SK-N-SH (cell line): ENCODE measurements at regions not wholly inside any gene's neighbourhood (a gene's known extent, or its start where the extent isn't known, plus 50 kb on each side); places are given as distances from the start of the nearest gene placed in this dataset.

ENCODE experiments used
- CTCF ChIA-PET: fragments of 300-600, 350-600 bp; formaldehyde crosslinking; extraction: SDS; loops from one replicate; lab custom pipeline; 2021; lab: Yijun Ruan, JAX
- POLR2A ChIA-PET: fragments of 350-600 bp; sonication (Branson Sonifier 250); formaldehyde crosslinking; extraction: SDS; loops from one replicate; lab custom pipeline; 2020; ENCODE audit warnings: antibody characterized with exemption, inconsistent platforms; lab: Yijun Ruan, JAX
- DNase-seq: peaks from one replicate; pipeline ENCODE4 v3.0.0; 2012
- H2AFZ ChIP-seq: fragments of 200-600 bp; sonication (generic); 2 replicates; pipeline ENCODE4 v1.8.1; 2016; ENCODE audit warnings: antibody characterized with exemption, mild to moderate bottlenecking, low read depth
- H3F3A ChIP-seq: fragments of 200-600 bp; sonication (generic); replicated peaks from 2 replicates; pipeline ENCODE3; 2016; ENCODE audit warnings: antibody characterized with exemption, mild to moderate bottlenecking; ENCODE audit not compliant: insufficient read depth
- H3K27ac ChIP-seq, 2 experiments: fragments of 200-500 bp in 1 of 2; fragments of 200-600 bp in 1 of 2; sonication (Bioruptor generic) in 1 of 2; sonication (generic), shearing (Covaris generic) in 1 of 2; 2 replicates each; pipeline versions ENCODE4 v1.5.1 to v1.6.1; 2014 to 2016; ENCODE audit warnings: low read depth in 2 of 2, inconsistent platforms in 1 of 2, low read length in 1 of 2, mild to moderate bottlenecking in 1 of 2, mixed read lengths in 1 of 2
- H3K27me3 ChIP-seq: fragments of 200-600 bp; sonication (generic), shearing (Covaris generic); 2 replicates; pipeline ENCODE4 v1.6.1; 2016; ENCODE audit warnings: mixed run types; ENCODE audit not compliant: insufficient read depth
- H3K36me3 ChIP-seq, 2 experiments: fragments of 200-500 bp in 1 of 2; fragments of 200-600 bp in 1 of 2; sonication (Bioruptor generic) in 1 of 2; sonication (generic) in 1 of 2; replicated peaks in 1 of 2; 2 replicates each; pipeline versions ENCODE3 to v1.5.1; 2014 to 2016; ENCODE audit warnings: low read length in 1 of 2, mild to moderate bottlenecking in 1 of 2; ENCODE audit not compliant: insufficient read depth in 2 of 2, control insufficient read depth in 1 of 2
- H3K4me1 ChIP-seq, 2 experiments: fragments of 200-500 bp in 1 of 2; fragments of 200-600 bp in 1 of 2; sonication (Bioruptor generic) in 1 of 2; sonication (generic), shearing (Covaris generic) in 1 of 2; 2 replicates each; pipeline versions ENCODE4 v1.5.1 to v1.6.1; 2014 to 2016; ENCODE audit warnings: low read depth in 1 of 2, low read length in 1 of 2, mixed run types in 1 of 2; ENCODE audit not compliant: insufficient read depth in 2 of 2, control insufficient read depth in 1 of 2
- H3K4me2 ChIP-seq: fragments of 200-600 bp; sonication (generic), shearing (Covaris generic); 2 replicates; pipeline ENCODE4 v1.6.1; 2017; ENCODE audit warnings: mixed run types
- H3K4me3 ChIP-seq, 2 experiments: fragments of 200-500 bp in 1 of 2; fragments of 200-600 bp in 1 of 2; sonication (Bioruptor generic) in 1 of 2; sonication (generic), shearing (Covaris generic) in 1 of 2; 2 replicates each; pipeline versions ENCODE4 v1.5.1 to v1.8.1; 2014 to 2016; ENCODE audit warnings: low read depth in 2 of 2, inconsistent platforms in 1 of 2, low read length in 1 of 2, mild to moderate bottlenecking in 1 of 2, mixed read lengths in 1 of 2, moderate library complexity in 1 of 2
- H3K79me2 ChIP-seq: fragments of 200-600 bp; sonication (generic); 2 replicates; pipeline ENCODE4 v1.8.1; 2017; ENCODE audit warnings: mild to moderate bottlenecking; ENCODE audit not compliant: insufficient read depth
- H3K9ac ChIP-seq: fragments of 200-600 bp; sonication (generic); 2 replicates; pipeline ENCODE4 v1.6.1; 2017; ENCODE audit warnings: mixed run types
- H3K9me2 ChIP-seq: fragments of 200-600 bp; sonication (generic); 2 replicates; pipeline ENCODE4 v1.6.1; 2017; ENCODE audit warnings: mixed run types
- H3K9me3 ChIP-seq: fragments of 200-600 bp; sonication (generic); 2 replicates; pipeline ENCODE4 v1.6.1; 2017; ENCODE audit warnings: mixed run types, mild to moderate bottlenecking, moderate library complexity
- H4K20me1 ChIP-seq: fragments of 200-600 bp; sonication (generic); 2 replicates; pipeline ENCODE4 v1.6.1; 2017; ENCODE audit warnings: mild to moderate bottlenecking, mixed run types; ENCODE audit not compliant: insufficient read depth
- EZH2phosphoT487 ChIP-seq: fragments of 200-600 bp; sonication (generic); IDR thresholded peaks from 2 replicates; pipeline ENCODE4 v1.6.1; 2017; ENCODE audit warnings: low read depth, mixed run types, mild to moderate bottlenecking, antibody characterized with exemption, moderate library complexity, borderline replicate concordance
- FOXM1 ChIP-seq: IDR thresholded peaks from 2 replicates; pipeline ENCODE4 v1.4.0; 2012; ENCODE audit warnings: low read depth, mild to moderate bottlenecking
- GATA2 ChIP-seq: sonication (generic); formaldehyde crosslinking; IDR thresholded peaks from 2 replicates; pipeline ENCODE4 v1.5.0; 2020; ENCODE audit warnings: mild to moderate bottlenecking, missing genetic modification reagents
- JUND ChIP-seq: IDR thresholded peaks from 2 replicates; pipeline ENCODE4 v1.4.0; 2012
- NFIC ChIP-seq: IDR thresholded peaks from 2 replicates; pipeline ENCODE4 v1.4.0; 2012; ENCODE audit warnings: borderline replicate concordance
- NRF1 ChIP-seq: IDR thresholded peaks from 2 replicates; pipeline ENCODE4 v1.6.1; 2012; ENCODE audit warnings: low read depth, mild to moderate bottlenecking, low read length
- RAD21 ChIP-seq: IDR thresholded peaks from 2 replicates; pipeline ENCODE4 v1.6.1; 2012; ENCODE audit warnings: mild to moderate bottlenecking, low read length
- RCOR1 ChIP-seq: fragments of 150-350 bp; IDR thresholded peaks from 2 replicates; pipeline ENCODE4 v1.6.1; 2017; ENCODE audit warnings: antibody characterized with exemption, low read length
- RFX5 ChIP-seq: IDR thresholded peaks from 2 replicates; pipeline ENCODE4 v1.6.1; 2012; ENCODE audit warnings: mild to moderate bottlenecking, improper control_type of control experiment, low read length
- RXRA ChIP-seq: IDR thresholded peaks from 2 replicates; pipeline ENCODE4 v1.4.0; 2012; ENCODE audit warnings: low read depth, mild to moderate bottlenecking, borderline replicate concordance
- TAF1 ChIP-seq: IDR thresholded peaks from 2 replicates; pipeline ENCODE4 v1.6.1; 2012; ENCODE audit warnings: low read depth, mild to moderate bottlenecking, low read length, moderate library complexity, borderline replicate concordance
- TCF12 ChIP-seq: IDR thresholded peaks from 2 replicates; pipeline ENCODE4 v1.4.0; 2012
- TEAD4 ChIP-seq: IDR thresholded peaks from 2 replicates; pipeline ENCODE4 v1.4.0; 2012; ENCODE audit warnings: mild to moderate bottlenecking, borderline replicate concordance; ENCODE audit not compliant: insufficient read depth
- USF2 ChIP-seq: fragments of 150-350 bp; IDR thresholded peaks from 2 replicates; pipeline ENCODE4 v1.6.1; 2017; ENCODE audit warnings: antibody characterized with exemption, low read length, low read depth, borderline replicate concordance
- YY1 ChIP-seq: IDR thresholded peaks from 2 replicates; pipeline ENCODE4 v1.4.0; 2012; ENCODE audit warnings: low read depth, mild to moderate bottlenecking
- ZBTB33 ChIP-seq: IDR thresholded peaks from 2 replicates; pipeline ENCODE4 v1.4.0; 2012; ENCODE audit warnings: low read depth, borderline replicate concordance
- WGBS: methylation state at CpG from one replicate; pipeline ENCODE4 v1.1.6; 2017; ENCODE audit warnings: low lambda C conversion rate; 5-methylcytosine and 5-hydroxymethylcytosine counted together
- TF ChIP-seq, protein P1 (sequence below): IDR thresholded peaks from 2 replicates; pipeline ENCODE4 v1.6.1; 2012; ENCODE audit warnings: mild to moderate bottlenecking, low read depth, low read length, moderate library complexity
- TF ChIP-seq, protein P2 (sequence below): IDR thresholded peaks from 2 replicates; pipeline ENCODE4; 2012

DNA sequence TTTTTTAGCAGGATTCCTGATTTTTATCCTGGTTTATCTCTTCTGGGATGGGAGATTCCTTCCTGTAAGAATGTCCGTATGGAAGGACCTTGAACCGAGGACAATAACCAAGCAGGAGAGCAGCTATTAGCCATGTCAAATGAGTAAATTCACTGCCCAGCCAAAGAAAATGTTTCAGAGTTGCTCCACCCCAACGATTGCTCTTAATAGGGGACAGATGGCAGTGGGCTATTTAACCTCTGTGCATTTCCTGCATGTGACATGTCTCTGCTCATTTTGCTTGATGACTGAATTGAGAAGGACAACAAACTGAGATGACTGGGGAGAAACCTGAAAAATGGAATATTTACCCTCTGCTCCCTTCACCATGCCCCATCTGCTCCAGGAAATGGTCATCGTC, 479.9 kb upstream of the ZNF462 start:
- no peak overlapping the region for H3K9ac ChIP-seq
- H3K36me3 ChIP-seq, result no peaks in the 10 kb centered on the region
- H3K27ac ChIP-seq, result no peak overlapping the region
- no peaks in the 10 kb centered on the region for H4K20me1 ChIP-seq
- H3F3A ChIP-seq, result no peaks in the 10 kb centered on the region
- no peaks in the 10 kb centered on the region for H3K4me1 ChIP-seq
- no peak for TF ChIP-seq USF2
- TF ChIP-seq RAD21, result no peak
- no peak for TF ChIP-seq FOXM1
- TF ChIP-seq, protein P1, sequence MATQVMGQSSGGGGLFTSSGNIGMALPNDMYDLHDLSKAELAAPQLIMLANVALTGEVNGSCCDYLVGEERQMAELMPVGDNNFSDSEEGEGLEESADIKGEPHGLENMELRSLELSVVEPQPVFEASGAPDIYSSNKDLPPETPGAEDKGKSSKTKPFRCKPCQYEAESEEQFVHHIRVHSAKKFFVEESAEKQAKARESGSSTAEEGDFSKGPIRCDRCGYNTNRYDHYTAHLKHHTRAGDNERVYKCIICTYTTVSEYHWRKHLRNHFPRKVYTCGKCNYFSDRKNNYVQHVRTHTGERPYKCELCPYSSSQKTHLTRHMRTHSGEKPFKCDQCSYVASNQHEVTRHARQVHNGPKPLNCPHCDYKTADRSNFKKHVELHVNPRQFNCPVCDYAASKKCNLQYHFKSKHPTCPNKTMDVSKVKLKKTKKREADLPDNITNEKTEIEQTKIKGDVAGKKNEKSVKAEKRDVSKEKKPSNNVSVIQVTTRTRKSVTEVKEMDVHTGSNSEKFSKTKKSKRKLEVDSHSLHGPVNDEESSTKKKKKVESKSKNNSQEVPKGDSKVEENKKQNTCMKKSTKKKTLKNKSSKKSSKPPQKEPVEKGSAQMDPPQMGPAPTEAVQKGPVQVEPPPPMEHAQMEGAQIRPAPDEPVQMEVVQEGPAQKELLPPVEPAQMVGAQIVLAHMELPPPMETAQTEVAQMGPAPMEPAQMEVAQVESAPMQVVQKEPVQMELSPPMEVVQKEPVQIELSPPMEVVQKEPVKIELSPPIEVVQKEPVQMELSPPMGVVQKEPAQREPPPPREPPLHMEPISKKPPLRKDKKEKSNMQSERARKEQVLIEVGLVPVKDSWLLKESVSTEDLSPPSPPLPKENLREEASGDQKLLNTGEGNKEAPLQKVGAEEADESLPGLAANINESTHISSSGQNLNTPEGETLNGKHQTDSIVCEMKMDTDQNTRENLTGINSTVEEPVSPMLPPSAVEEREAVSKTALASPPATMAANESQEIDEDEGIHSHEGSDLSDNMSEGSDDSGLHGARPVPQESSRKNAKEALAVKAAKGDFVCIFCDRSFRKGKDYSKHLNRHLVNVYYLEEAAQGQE, result no peak
- TF ChIP-seq NFIC, result no peak
- TF ChIP-seq, protein P2, sequence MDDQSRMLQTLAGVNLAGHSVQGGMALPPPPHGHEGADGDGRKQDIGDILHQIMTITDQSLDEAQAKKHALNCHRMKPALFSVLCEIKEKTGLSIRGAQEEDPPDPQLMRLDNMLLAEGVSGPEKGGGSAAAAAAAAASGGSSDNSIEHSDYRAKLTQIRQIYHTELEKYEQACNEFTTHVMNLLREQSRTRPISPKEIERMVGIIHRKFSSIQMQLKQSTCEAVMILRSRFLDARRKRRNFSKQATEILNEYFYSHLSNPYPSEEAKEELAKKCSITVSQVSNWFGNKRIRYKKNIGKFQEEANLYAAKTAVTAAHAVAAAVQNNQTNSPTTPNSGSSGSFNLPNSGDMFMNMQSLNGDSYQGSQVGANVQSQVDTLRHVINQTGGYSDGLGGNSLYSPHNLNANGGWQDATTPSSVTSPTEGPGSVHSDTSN, result no peak
- TF ChIP-seq RXRA, result no peak
- no peak for TF ChIP-seq ZBTB33
- TF ChIP-seq TEAD4, result no peak
- TF ChIP-seq NRF1, result no peak
- no peak for TF ChIP-seq EZH2phosphoT487
- TF ChIP-seq TAF1, result no peak
- TF ChIP-seq RCOR1, result no peak
- TF ChIP-seq RFX5, result no peak
- TF ChIP-seq TCF12, result no peak
- TF ChIP-seq GATA2 (CRISPR knock-in tag), result no peak
- no peak for TF ChIP-seq JUND
- TF ChIP-seq YY1, result no peak
- TF ChIP-seq, all 33 proteins: peak for 0
- no peaks in the 10 kb centered on the region for H3K9me3 ChIP-seq
- no peaks in the 10 kb centered on the region; the same call in 1 of the 2 replicates for H3K9me2 ChIP-seq
- no peak overlapping the region for H3K4me3 ChIP-seq
- H3K4me2 ChIP-seq, result no peak overlapping the region
- no peaks in the 10 kb centered on the region for H3K79me2 ChIP-seq
- DNase-seq, result no peak
- ChIA-PET POLR2A (no interaction called here), CTCF (no interaction called here)
- WGBS, result 54% methylated on average over 4 of the region's 4 CpGs
- no peaks in the 10 kb centered on the region for H3K27me3 ChIP-seq
- H2AFZ ChIP-seq, result no peak overlapping the region
